K562 (cell line): ENCODE measurements at regions not wholly inside any gene's neighbourhood (a gene's known extent, or its start where the extent isn't known, plus 50 kb on each side); places are given as distances from the start of the nearest gene placed in this dataset.

Experiments used
- ATF3 ChIP-seq, 2 experiments: fragments of 450-650 bp in 1 of 2; sonication (generic) in 1 of 2; formaldehyde crosslinking in 1 of 2; IDR thresholded peaks in 1 of 2; conservative IDR thresholded peaks in 1 of 2; 2 replicates each; pipeline versions ENCODE4 v1.6.1 to v1.8.1; 2016 to 2023; ENCODE audit warnings: mild to moderate bottlenecking in 2 of 2, moderate library complexity in 2 of 2, inconsistent platforms in 1 of 2, missing genetic modification reagents in 1 of 2
- ATF7 ChIP-seq: fragments of 450-650 bp; IDR thresholded peaks from 2 replicates; pipeline ENCODE4 v1.7.1; 2014; ENCODE audit warnings: mild to moderate bottlenecking, moderate library complexity
- CAMTA2 ChIP-seq: fragments of 250-450 bp; sonication (Bioruptor Pico); conservative IDR thresholded peaks from 2 replicates; pipeline ENCODE4 v1.5.1; 2022
- GATAD2A ChIP-seq: fragments of 450-650 bp; IDR thresholded peaks from 2 replicates; pipeline ENCODE4 v1.6.1; 2017
- HDGF ChIP-seq: fragments of 450-650 bp; IDR thresholded peaks from 2 replicates; pipeline ENCODE4 v1.6.1; 2016
- HNRNPK ChIP-seq: fragments of 200-400 bp; formaldehyde crosslinking; IDR thresholded peaks from one replicate; pipeline ENCODE4 v1.6.1; 2018; ENCODE audit warnings: mild to moderate bottlenecking, low read depth, low read length; ENCODE audit not compliant: poor library complexity, severe bottlenecking
- NR2C1 ChIP-seq, 2 experiments: fragments of 450-650 bp; IDR thresholded peaks; 2 replicates each; pipeline ENCODE4 v1.6.1; 2017; ENCODE audit warnings: mild to moderate bottlenecking in 2 of 2, antibody characterized with exemption in 1 of 2, inconsistent platforms in 1 of 2, missing compliant biosample characterization in 1 of 2, missing genetic modification characterization in 1 of 2
- PHF20 ChIP-seq: fragments of 450-650 bp; IDR thresholded peaks from 2 replicates; pipeline ENCODE4 v1.6.1; 2018; ENCODE audit not compliant: partially characterized antibody
- POLR2B ChIP-seq: fragments of 450-650 bp; IDR thresholded peaks from 2 replicates; pipeline ENCODE4 v1.6.1; 2018; ENCODE audit warnings: low read depth; ENCODE audit not compliant: partially characterized antibody
- PRDM10 ChIP-seq: fragments of 450-650 bp; IDR thresholded peaks from 2 replicates; pipeline ENCODE4 v1.6.1; 2018; ENCODE audit not compliant: partially characterized antibody
- PTBP1 ChIP-seq: fragments of 200-400 bp; formaldehyde crosslinking; IDR thresholded peaks from 2 replicates; pipeline ENCODE4 v1.6.1; 2017; ENCODE audit warnings: low read depth, low read length
- PTRF ChIP-seq: fragments of 450-650 bp; IDR thresholded peaks from 2 replicates; pipeline ENCODE4 v1.6.1; 2016; ENCODE audit warnings: mild to moderate bottlenecking, missing genetic modification characterization, missing compliant biosample characterization
- RBM15 ChIP-seq: fragments of 200-400 bp; formaldehyde crosslinking; IDR thresholded peaks from 2 replicates; pipeline ENCODE4 v1.6.1; 2018; ENCODE audit warnings: mild to moderate bottlenecking, low read length, moderate library complexity; ENCODE audit not compliant: insufficient read depth
- U2AF1 ChIP-seq: fragments of 200-400 bp; formaldehyde crosslinking; optimal IDR thresholded peaks from 2 replicates; pipeline ENCODE3; 2017; ENCODE audit warnings: mild to moderate bottlenecking, low read depth, low read length, moderate library complexity
- ZBTB26 ChIP-seq: fragments of 450-650 bp; formaldehyde crosslinking; IDR thresholded peaks from 2 replicates; pipeline ENCODE4 v1.4.0; 2022; ENCODE audit warnings: missing genetic modification characterization
- ZBTB7A ChIP-seq: IDR thresholded peaks from 2 replicates; pipeline ENCODE4 v1.6.1; 2011; ENCODE audit warnings: low read depth, mild to moderate bottlenecking, low read length, moderate library complexity, borderline replicate concordance; ENCODE audit not compliant: control insufficient read depth
- ZNF41 ChIP-seq: fragments of 250-450 bp; sonication (Bioruptor Pico); conservative IDR thresholded peaks from 2 replicates; pipeline ENCODE4 v1.4.0; 2020; ENCODE audit warnings: mild to moderate bottlenecking
- ZNF449 ChIP-seq: fragments of 250-450 bp; sonication (Bioruptor Pico); IDR thresholded peaks from 2 replicates; pipeline ENCODE4 v1.8.0; 2022; ENCODE audit warnings: moderate library complexity, mild to moderate bottlenecking, inconsistent platforms
- ZNF766 ChIP-seq: fragments of 200-800 bp; sonication (Bioruptor generic); conservative IDR thresholded peaks from 2 replicates; pipeline ENCODE4 v1.6.1; 2016; ENCODE audit warnings: missing genetic modification characterization, missing compliant biosample characterization
- ZNF778 ChIP-seq: fragments of 450-650 bp; formaldehyde crosslinking; IDR thresholded peaks from 2 replicates; pipeline ENCODE4 v1.4.0; 2020; ENCODE audit warnings: mild to moderate bottlenecking, moderate library complexity
- ZNF79 ChIP-seq: fragments of 250-450 bp; sonication (Bioruptor Pico); IDR thresholded peaks from 2 replicates; pipeline ENCODE4 v1.4.0; 2020; ENCODE audit warnings: low read depth, mild to moderate bottlenecking, moderate library complexity

GRCh38 chrX:13248867-13249486, 70.9 kb downstream of the ATXN3L start (continued):
- TF ChIP-seq GATAD2A = no peak
- no peak for TF ChIP-seq HDGF
- TF ChIP-seq CAMTA2 = no peak
- no peak for TF ChIP-seq ATF3 (IDR thresholded peaks at IDR 0.05)
- no peak for TF ChIP-seq ATF3 (CRISPR knock-in tag; conservative IDR thresholded peaks at IDR 0.05)
- no peak for TF ChIP-seq ZBTB7A
- TF ChIP-seq POLR2B = no peak
- peak; percentile 64 for TF ChIP-seq PTRF
- peak; percentile 63; the same call in 1 of the 2 replicates for TF ChIP-seq ZNF79
- TF ChIP-seq ZNF449 (CRISPR knock-in tag) = 0 out of 2 replicates have a peak, but pooled peaks have one; percentile 44
- no peak for TF ChIP-seq ATF7
- peak; percentile 70; the same call in 1 of the 2 replicates for TF ChIP-seq ZNF766 (CRISPR knock-in tag)
- TF ChIP-seq U2AF1 = no peak
- 0 out of 2 replicates have a peak, but pooled peaks have one; percentile 36 for TF ChIP-seq ZNF41 (CRISPR knock-in tag)
- no peak for TF ChIP-seq PHF20
- TF ChIP-seq ZNF778 (CRISPR knock-in tag) = no peak
- TF ChIP-seq NR2C1 (IDR thresholded peaks at IDR 0.05) = no peak
- TF ChIP-seq NR2C1 (tag; IDR thresholded peaks at IDR 0.05) = peak; percentile 57; the same call in 1 of the 2 replicates
- no peak for TF ChIP-seq RBM15
- TF ChIP-seq HNRNPK = no peak
- TF ChIP-seq PRDM10 = no peak
- TF ChIP-seq ZBTB26 (CRISPR knock-in tag) = no peak
- TF ChIP-seq PTBP1 = no peak
